Neural cell (in vitro differentiated cells): ENCODE measurements at regions not wholly inside any gene's neighbourhood (a gene's known extent, or its start where the extent isn't known, plus 50 kb on each side); places are given as distances from the start of the nearest gene placed in this dataset.

Source experiments
- H2AFZ ChIP-seq: fragments of 200-600, 300-800 bp; sonication (generic), shearing (Covaris generic); 2 replicates; pipeline ENCODE4 v1.6.0; 2014; ENCODE audit warnings: low read depth, mild to moderate bottlenecking, antibody characterized with exemption, low read length, moderate library complexity
- H3F3A ChIP-seq: fragments of 200-600 bp; shearing (Covaris generic); 2 replicates; pipeline ENCODE4 v1.6.1; 2016; ENCODE audit warnings: mild to moderate bottlenecking, moderate library complexity, mixed read lengths, antibody characterized with exemption, low read length; ENCODE audit not compliant: insufficient read depth, poor library complexity, severe bottlenecking
- H3K27ac ChIP-seq: fragments of 200-600, 300-800 bp; sonication (generic), shearing (Covaris generic); 2 replicates; pipeline ENCODE4 v1.5.1; 2014; ENCODE audit warnings: mild to moderate bottlenecking, low read length, moderate library complexity
- H3K27me3 ChIP-seq: fragments of 300-800, 200-600 bp; sonication (generic), shearing (Covaris generic); 2 replicates; pipeline ENCODE4 v1.6.0; 2014; ENCODE audit warnings: mild to moderate bottlenecking, low read depth, low read length, moderate library complexity; ENCODE audit not compliant: insufficient read depth
- H3K36me3 ChIP-seq: fragments of 300-800, 200-600 bp; sonication (generic), shearing (Covaris generic); 2 replicates; pipeline ENCODE4 v1.5.1; 2014; ENCODE audit warnings: mild to moderate bottlenecking, antibody characterized with exemption, low read length, moderate library complexity; ENCODE audit not compliant: insufficient read depth
- H3K4me2 ChIP-seq: fragments of 300-800, 200-600 bp; sonication (generic), shearing (Covaris generic); 2 replicates; pipeline ENCODE4 v1.6.0; 2014; ENCODE audit warnings: mild to moderate bottlenecking, low read length
- H3K4me3 ChIP-seq: fragments of 300-800, 200-600 bp; sonication (generic), shearing (Covaris generic); 2 replicates; pipeline ENCODE4 v1.5.1; 2014; ENCODE audit warnings: mild to moderate bottlenecking, low read length, moderate library complexity
- H3K79me2 ChIP-seq: fragments of 200-600 bp; shearing (Covaris generic); replicated peaks from 2 replicates; pipeline ENCODE4 v1.6.0; 2014; ENCODE audit warnings: mild to moderate bottlenecking, low read length, moderate library complexity; ENCODE audit not compliant: insufficient read depth
- H3K9ac ChIP-seq: fragments of 300-800, 200-600 bp; sonication (generic), shearing (Covaris generic); 2 replicates; pipeline ENCODE4 v1.6.1; 2016; ENCODE audit warnings: mild to moderate bottlenecking, low read length, mixed read lengths
- H3K9me2 ChIP-seq: fragments of 200-600 bp; shearing (Covaris generic); 2 replicates; pipeline ENCODE4 v1.6.1; 2016; ENCODE audit warnings: mild to moderate bottlenecking, low read length, mixed read lengths; ENCODE audit not compliant: insufficient read depth
- H3K9me3 ChIP-seq: fragments of 200-600, 300-800 bp; sonication (generic), shearing (Covaris generic); 2 replicates; pipeline ENCODE4 v1.6.1; 2016; ENCODE audit warnings: mild to moderate bottlenecking, mixed run types, low read length, moderate library complexity, mixed read lengths
- H4K20me1 ChIP-seq: fragments of 200-600 bp; shearing (Covaris generic); 2 replicates; pipeline ENCODE4 v1.6.1; 2016; ENCODE audit warnings: mild to moderate bottlenecking, mixed run types; ENCODE audit not compliant: insufficient read depth
- CTCF ChIP-seq: fragments of 450-650 bp; IDR thresholded peaks from 2 replicates; pipeline ENCODE4 v1.5.1; 2014; ENCODE audit warnings: antibody characterized with exemption, mild to moderate bottlenecking, moderate library complexity; ENCODE audit not compliant: poor library complexity, severe bottlenecking
- EP300 ChIP-seq: fragments of 450-650 bp; conservative IDR thresholded peaks from 2 replicates; pipeline ENCODE4 v1.6.1; 2014; ENCODE audit warnings: antibody characterized with exemption, mild to moderate bottlenecking, moderate library complexity; ENCODE audit not compliant: poor library complexity, severe bottlenecking
- EZH2 ChIP-seq: fragments of 200-600, 300-800 bp; shearing (Covaris generic), sonication (generic); IDR thresholded peaks from 2 replicates; pipeline ENCODE4 v1.6.1; 2014; ENCODE audit warnings: antibody characterized with exemption, low read length, borderline replicate concordance, mild to moderate bottlenecking; ENCODE audit not compliant: insufficient read depth, poor library complexity, severe bottlenecking
- MXI1 ChIP-seq: fragments of 450-650 bp; conservative IDR thresholded peaks from 2 replicates; pipeline ENCODE4 v1.6.1; 2014; ENCODE audit warnings: antibody characterized with exemption, mild to moderate bottlenecking; ENCODE audit not compliant: poor library complexity, severe bottlenecking
- POLR2AphosphoS5 ChIP-seq: IDR thresholded peaks from 2 replicates; pipeline ENCODE4 v1.6.1; 2012
- RAD21 ChIP-seq: fragments of 450-650 bp; conservative IDR thresholded peaks from 2 replicates; pipeline ENCODE4 v1.6.1; 2014; ENCODE audit warnings: antibody characterized with exemption, mild to moderate bottlenecking, moderate library complexity
- REST ChIP-seq: IDR thresholded peaks from 2 replicates; pipeline ENCODE4 v1.6.1; 2012; ENCODE audit warnings: borderline replicate concordance
- SMC3 ChIP-seq: fragments of 450-650 bp; conservative IDR thresholded peaks from 2 replicates; pipeline ENCODE4 v1.6.1; 2014; ENCODE audit warnings: antibody characterized with exemption, mild to moderate bottlenecking, moderate library complexity; ENCODE audit not compliant: poor library complexity
- TAF1 ChIP-seq: IDR thresholded peaks from 2 replicates; pipeline ENCODE4 v1.6.1; 2012; ENCODE audit warnings: low read depth

GRCh38 chr10:123240776-123241175 is 86.6 kb downstream of the BUB3 start:
- Histone ChIP-seq H3K79me2 (no peaks in the 10 kb centered on the region), H3K36me3 (no peaks in the 10 kb centered on the region), H3K9me3 (no peaks in the 10 kb centered on the region), H3K9me2 (no peaks in the 10 kb centered on the region), H3F3A (no peaks in the 10 kb centered on the region), H2AFZ (no peak overlapping the region), H3K4me3 (no peak overlapping the region), H3K9ac (no peak overlapping the region), H3K27ac (no peak overlapping the region), H3K27me3 (no peaks in the 10 kb centered on the region), H4K20me1 (no peaks in the 10 kb centered on the region), H3K4me2 (no peak overlapping the region)
- no peak for TF ChIP-seq SMC3
- TF ChIP-seq REST, result no peak
- TF ChIP-seq EP300, result no peak
- TF ChIP-seq EZH2, result no peak
- TF ChIP-seq CTCF, result no peak
- no peak for TF ChIP-seq POLR2AphosphoS5
- TF ChIP-seq TAF1, result no peak
- TF ChIP-seq MXI1, result no peak
- TF ChIP-seq RAD21, result no peak

GRCh38 chr10:123241391-123242141 is 87.4 kb downstream of the BUB3 start:
- H3K27me3 ChIP-seq, result no peaks in the 10 kb centered on the region
- H3K4me2 ChIP-seq, result no peak overlapping the region
- no peaks in the 10 kb centered on the region for H3K36me3 ChIP-seq
- no peaks in the 10 kb centered on the region for H3F3A ChIP-seq
- H3K79me2 ChIP-seq, result no peaks in the 10 kb centered on the region
- no peaks in the 10 kb centered on the region for H4K20me1 ChIP-seq
- no peak overlapping the region for H3K27ac ChIP-seq
- H3K9ac ChIP-seq, result no peak overlapping the region
- no peaks in the 10 kb centered on the region for H3K9me2 ChIP-seq
- no peak for TF ChIP-seq POLR2AphosphoS5
- no peak for TF ChIP-seq RAD21
- TF ChIP-seq EZH2, result no peak
- no peak for TF ChIP-seq CTCF
- no peak for TF ChIP-seq EP300
- no peak for TF ChIP-seq TAF1
- no peak for TF ChIP-seq SMC3
- TF ChIP-seq MXI1, result no peak
- no peak for TF ChIP-seq REST
- H3K4me3 ChIP-seq, result no peak overlapping the region
- no peaks in the 10 kb centered on the region for H3K9me3 ChIP-seq
- H2AFZ ChIP-seq, result no peak overlapping the region
